GM18873 (cell line): ENCODE measurements at regions not wholly inside any gene's neighbourhood (a gene's known extent, or its start where the extent isn't known, plus 50 kb on each side); places are given as distances from the start of the nearest gene placed in this dataset.

Experiments
- ATAC-seq: cut with Tn5 transposase; IDR thresholded peaks from one replicate; pipeline ENCODE4 v1.9.1; 2021; ENCODE audit warnings: mild to moderate bottlenecking, moderate library complexity, moderate number of reproducible peaks; ENCODE audit not compliant: unreplicated experiment, low FRiP score

GRCh38 chr9:89803403-89803802, 198.6 kb downstream of the GADD45G start:
- ATAC-seq, result no peak

DNA sequence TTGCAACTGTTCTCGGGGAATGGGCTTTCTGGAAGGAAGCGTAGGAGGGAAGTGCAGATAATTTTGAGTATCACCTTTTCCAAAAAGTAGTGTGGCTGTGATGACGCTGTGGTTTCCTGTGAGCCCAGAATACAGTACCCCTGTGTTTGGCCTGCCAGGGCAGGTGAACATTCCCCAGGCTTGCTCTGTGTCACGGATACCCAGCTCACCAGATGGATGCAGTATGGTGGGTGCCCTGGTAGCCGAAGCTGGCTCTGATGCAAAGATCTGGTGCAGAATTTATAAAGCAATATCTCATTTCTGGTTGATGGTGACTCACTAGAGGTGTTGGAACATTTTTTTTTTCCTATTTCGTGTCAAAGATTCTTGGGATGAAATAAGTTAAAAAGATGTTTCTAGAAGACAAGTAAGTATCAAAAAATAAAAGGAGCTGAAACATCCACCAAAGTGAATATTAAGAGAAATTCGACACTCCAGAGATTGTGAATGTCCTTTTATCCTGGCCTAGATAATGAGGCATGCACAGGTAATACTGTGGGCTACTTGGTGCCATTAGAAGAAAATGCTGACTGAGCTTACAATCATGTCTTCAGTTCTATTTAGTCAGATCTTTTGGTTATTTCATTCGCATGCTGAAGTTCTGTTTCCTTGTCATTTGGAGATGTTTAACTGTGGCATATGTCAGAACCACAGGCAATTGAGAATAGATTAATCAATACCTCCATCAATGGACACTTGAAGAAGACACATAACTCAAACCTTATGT, 200.1 kb downstream of the GADD45G start:
- no peak for ATAC-seq

GRCh38 chr9:89805571-89806292, 200.9 kb downstream of the GADD45G start:
- ATAC-seq, result no peak

DNA sequence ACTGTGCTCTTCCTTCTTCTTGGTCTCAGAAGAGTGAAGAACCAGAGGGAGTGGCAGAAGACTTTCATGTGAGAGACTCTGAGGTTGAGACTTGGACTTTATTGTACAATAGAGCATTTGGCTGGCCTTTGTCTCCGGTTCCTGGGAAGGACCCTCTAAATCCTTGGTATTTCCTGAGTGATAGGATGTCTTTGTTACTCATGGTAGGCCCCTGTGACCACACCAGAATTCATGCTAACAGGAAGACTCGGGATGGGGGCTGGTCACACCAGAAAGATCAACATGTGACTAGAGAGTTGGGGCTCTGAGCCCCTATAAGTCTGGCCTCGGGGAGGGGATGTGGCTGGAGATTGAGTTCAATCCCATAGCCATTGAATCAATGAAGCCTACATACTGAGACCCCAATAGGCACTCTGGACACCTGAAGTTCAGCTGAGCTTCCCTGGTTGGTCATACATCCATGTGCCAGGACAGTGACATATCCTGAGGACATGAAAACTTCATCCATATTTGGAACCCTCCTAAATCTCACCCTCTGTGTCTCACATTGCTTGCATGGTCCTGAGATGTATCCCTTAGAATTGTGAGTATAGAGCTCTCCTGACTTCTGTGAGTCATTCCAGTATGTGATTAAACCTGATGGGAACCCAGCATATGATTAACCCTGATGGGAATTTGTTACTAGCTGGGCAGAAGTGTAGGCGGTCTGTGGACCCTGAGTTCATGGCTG, 201.7 kb downstream of the GADD45G start:
- no peak for ATAC-seq

DNA sequence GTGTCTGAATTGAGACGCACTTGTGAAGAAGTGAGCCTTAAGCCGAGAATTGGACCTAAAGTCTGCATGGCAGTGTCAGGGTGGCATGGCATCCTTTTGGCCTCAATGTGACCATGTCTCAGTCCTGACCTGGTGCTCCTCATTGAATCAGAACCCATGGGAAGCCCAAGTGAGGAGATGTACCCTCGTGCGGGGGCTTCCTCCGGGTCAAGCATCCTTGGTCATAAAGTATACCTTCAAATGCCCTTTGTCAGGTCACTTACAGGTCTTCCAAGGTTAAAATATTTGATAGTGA, 202.2 kb downstream of the GADD45G start:
- no peak for ATAC-seq

DNA sequence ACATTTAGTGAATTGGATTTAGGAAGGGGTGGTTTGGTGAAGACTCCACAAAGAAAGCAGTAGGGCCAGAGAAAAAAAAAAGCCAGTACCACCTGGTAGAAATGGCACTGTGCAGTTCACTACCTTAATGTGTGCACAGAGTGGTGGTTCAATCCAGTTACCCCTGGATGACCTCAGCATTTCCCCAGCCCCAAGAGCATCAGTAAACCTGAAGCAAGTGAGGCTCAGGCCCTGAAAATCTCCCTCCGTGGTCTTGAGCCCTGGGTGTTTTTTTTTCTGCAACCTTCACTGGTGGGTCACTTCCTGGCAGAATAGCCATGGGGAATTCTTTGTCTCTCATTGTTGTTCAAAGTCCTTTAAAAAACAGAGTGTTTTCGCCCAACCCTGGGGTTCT, 202.9 kb downstream of the GADD45G start:
- no peak for ATAC-seq

GRCh38 chr9:89808076-89808755, 203.4 kb downstream of the GADD45G start:
- ATAC-seq, result no peak

DNA sequence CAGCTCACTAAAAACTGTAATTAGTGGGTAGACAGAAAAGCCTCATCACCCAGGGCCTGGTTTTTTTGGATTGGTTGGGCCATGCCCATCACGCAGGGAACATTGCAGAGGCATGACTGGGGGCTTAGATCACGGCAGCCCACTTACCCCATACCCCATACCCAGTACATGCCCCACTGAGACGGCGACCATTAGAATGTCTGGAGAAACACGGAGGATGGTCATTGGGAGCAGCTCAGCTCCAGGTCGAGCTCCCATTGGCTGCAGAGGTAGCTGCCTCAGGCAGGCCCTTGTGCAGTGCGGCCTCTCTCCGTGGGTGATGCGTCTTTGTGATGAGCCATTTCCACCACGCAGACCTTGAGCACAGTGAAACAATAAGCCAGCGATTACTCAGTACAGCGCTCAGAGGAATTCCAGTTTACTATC, 204.0 kb downstream of the GADD45G start:
- no peak for ATAC-seq

- ATAC-seq, result no peak
Observed at GRCh38 chr9:89810431-89810830, 205.6 kb downstream of the GADD45G start.

GRCh38 chr9:89811356-89811755, 206.5 kb downstream of the GADD45G start:
- no peak for ATAC-seq

DNA sequence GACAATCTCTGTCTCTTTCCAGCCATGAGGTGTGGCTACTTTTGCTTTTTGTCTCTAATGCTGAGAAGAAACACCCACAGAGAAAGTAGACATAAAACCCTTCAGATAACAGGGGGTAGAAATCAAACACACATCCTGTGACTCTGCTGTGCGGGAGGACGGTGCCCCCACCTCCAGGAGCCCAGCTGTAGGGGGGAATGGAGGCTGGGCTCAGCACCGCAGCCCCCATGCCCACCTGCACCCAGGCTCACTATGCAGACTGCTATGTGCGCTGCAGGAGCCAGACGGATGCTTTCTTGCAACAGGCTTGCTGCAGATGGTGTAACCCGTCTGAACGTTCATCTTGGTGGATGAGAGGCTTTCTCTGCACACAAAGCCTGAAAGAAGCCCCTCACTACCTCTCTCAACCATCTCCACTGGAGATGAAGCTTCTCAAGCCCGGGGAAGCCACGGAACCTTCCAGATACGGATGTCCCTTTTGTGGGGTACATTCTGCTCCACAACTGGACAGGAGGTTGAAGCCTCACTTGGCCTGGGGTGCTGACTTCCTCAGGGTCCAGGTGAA, 207.2 kb downstream of the GADD45G start:
- no peak for ATAC-seq

GRCh38 chr9:89812556-89813181, 207.9 kb downstream of the GADD45G start:
- no peak for ATAC-seq

- no peak for ATAC-seq
Observed at GRCh38 chr9:89813482-89813881, 208.7 kb downstream of the GADD45G start.

- no peak for ATAC-seq
Observed at GRCh38 chr9:89814340-89815040, 209.7 kb downstream of the GADD45G start.

- ATAC-seq, result peak; percentile 36
Observed at GRCh38 chr9:89815061-89815902, 210.5 kb downstream of the GADD45G start.

GRCh38 chr9:89815903-89816573, 211.2 kb downstream of the GADD45G start:
- ATAC-seq, result peak; percentile 89

DNA sequence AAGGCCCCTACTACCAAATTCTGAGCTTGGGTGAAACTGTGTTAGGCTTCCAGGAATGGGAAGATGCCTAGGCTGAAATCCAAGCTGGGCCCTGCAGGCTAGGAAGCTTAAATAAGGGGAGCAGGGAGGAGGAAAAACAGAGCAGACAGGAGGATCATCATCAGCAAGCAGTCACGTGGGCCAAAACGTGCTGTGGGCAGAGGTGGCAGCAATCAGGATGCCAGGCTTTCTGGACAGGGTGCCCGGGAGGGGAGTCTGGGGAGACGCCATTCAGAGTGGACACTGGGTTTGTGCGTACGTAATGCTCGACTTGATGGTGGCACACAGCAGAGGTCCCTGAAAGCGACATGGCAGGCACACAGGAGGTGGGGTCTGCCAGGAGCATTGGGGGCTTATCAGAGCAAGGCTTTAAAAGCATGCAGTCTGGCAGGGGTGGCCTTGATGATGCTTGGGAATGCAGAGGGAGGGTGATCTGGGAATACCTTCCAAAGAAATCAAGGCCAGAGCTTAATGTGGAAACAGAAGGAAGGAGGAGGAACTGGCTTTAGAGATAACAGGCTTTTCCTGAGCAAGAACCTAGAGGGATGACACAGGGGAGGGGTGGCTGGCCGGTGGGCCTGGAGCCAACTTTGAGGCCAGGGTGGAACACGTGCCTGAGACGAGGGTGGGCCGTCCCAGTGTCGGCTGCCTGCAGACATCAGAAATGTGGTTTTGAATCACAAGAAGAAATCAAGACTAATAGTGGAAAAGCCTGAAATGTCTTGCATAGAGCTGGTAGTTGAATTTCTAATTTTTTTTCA, 212.5 kb downstream of the GADD45G start:
- no peak for ATAC-seq
